SW 1271 (cell line): ENCODE measurements at regions not wholly inside any gene's neighbourhood (a gene's known extent, or its start where the extent isn't known, plus 50 kb on each side); places are given as distances from the start of the nearest gene placed in this dataset.
"Not testable (repeated sequence)": the region's sequence is repeated elsewhere in the genome, so short reads cannot be mapped to it uniquely, and the experiment has no call there.

Experiments
- DNase-seq, 2 experiments: peaks; one replicate each; lab custom pipeline; 2025; lab: John Stamatoyannopoulos, UW

DNA sequence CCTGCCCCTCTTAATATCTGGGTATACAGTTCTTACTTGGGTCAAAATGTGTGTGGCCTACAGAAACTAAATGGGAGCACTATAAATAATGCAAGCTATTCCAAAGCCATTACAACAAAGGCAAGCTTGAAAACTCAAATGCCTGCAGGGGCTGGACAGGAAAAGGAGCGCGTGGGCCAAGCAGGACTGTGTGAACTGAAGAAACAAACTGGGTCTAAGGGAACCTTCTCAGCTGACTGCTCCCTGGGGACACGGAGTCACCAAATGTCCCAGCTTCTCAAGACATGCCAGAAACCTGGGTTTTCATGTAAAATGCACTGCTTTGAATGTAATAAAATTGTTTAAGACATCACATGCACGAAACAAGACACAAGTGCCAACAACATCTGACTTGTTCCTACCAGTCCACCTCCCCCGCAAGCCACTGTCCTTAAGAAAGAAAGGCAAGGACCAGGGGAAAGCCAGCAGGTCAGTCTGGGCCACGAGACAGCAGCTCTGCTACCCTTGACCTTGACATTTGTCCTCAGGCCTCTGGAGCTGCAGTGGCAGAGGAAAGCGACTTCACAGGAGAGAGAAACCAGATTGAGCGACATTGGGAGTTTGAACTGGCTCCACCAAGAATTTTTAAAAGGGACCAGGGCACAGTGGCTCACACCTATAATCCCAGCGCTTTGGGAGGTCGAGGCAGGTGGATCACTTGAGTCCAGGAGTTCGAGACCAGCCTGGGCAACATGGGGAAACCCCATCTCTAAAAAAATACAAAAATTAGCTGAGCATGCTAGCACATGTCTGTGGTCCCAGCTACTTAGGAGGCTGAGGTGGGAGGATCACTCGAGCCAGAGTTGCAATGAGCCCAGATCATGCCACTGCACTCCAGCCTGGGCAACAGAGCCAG, 89.7 kb upstream of the SH3BP4 start:
- DNase-seq, result no peak

DNA sequence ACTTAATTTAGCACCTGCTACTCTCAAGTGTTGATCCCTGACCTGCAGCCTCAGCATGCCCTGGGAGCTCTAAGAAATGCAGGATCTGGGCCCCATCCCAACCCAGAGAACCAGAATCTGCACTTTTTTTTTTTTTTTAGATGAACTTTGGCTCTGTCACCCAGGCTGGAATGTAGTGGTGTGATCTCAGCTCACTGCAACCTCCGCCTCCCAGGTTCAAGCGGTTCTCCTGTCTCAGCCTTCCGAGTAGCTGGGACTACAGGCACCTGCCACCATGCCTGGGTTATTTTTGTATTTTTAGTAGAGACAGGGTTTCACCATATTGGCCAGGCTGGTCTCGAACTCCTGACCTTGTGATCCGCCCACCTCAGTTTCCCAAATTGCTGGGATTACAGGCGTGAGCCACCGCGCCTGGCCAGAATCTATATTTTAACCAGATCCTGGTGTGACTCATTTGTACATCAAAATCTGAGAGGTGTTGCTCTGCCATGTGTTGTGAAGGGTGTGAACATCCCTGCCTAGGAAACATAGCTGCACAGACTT, 92.4 kb upstream of the SH3BP4 start:
- DNase-seq, result not testable (repeated sequence)

DNA sequence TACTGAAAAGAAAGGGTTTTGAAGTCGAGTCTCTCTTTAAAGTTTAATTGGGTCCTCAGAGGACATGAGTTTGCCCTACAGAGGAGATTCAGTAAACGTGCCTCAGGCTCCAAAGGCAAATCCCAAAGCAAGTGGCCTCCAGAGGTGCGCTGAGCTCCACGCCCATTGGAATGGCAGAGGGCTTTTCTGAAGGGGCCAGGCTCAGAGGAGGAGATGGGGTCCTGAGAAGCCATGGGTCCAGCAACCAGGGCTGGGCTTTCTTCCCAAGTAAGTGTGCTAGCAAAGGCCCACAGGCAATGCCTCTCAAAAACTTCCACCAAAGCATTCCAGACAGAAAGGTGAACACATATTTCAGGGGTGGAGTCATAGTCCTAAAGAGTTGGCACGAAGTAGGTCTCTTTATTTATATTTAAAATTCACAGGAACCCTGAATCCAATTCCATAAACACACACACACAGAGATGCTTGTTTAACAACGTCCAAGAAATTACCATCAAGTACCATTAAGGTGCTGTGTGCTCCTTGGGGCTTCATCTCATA, 93.0 kb upstream of the SH3BP4 start:
- no peak for DNase-seq

DNA sequence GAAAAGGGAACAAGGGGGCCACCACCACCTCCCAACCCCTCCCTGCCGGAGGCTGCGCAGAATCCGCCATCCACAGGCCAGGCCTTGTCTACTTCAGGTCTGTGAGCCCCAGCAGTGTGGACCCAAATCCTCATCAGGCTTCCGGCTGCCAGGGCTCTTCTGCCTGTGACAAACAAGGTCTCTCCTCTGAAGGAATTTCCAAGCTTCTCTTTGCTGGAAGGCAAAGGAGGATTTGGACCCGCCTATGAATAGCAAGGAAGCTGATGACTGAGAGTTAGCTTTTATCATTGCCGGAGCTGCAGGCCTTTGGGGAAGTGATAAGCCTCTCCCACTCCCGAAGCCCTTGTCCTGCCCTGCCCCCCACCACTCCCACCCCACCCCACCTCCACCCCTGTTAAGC, 93.7 kb upstream of the SH3BP4 start:
- DNase-seq, result no peak

DNA sequence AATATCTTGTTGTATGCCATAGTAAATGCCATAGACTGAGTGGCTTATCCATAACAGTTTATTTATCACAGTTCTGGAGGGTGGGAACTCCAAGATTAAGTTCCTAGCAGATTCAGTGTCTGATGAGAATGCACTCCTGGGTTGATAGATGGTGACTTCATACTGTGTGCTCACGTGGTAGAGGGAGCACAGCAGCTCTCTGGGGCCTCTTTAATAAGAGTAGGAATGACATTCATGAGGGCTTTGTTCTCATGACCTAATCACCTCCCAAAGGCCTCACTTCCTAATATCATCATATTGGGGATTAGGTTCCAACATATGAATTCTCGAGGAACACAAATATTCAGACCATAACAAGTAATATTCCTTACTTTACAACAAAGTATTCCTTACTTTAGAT, 98.1 kb upstream of the SH3BP4 start:
- DNase-seq, result no peak

DNA sequence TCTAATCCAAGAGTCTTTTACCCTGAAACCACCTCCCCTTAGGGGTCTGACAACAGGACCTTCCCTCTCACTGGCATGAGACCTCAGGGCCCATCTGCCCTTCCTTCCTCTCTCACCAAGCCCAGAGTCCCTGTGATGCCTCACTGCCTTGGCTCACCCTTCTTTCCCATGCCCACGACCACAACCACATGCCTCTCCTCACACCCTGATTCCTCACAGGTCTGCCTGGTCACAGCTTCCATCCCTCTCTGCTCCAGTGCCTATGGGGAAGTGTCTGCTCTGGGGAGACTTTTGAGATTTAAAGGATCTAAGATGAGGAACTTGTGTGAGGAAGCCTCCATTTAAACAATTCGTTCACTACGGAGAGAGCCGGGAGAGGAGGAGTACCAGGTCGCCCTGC, 98.9 kb upstream of the SH3BP4 start:
- DNase-seq, result no peak

DNA sequence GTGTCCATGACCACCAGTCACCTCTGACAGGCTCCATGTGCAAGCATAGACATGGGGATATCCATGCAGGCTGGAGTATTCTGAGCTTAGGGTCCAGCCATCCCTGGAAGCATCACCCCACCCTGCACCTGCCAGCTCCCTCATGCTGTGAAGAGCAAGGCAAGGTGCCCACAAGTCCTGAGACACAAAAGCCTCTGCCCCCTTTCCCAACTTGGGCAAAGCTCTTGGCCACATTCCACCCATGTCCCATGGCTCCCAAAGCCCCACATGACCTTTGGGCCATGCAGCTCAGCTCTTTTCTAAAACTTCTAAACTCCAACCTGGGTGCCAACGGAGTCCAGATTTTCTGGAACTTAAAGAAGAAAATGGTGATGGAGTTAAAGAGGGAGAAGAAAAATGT, 99.8 kb upstream of the SH3BP4 start:
- DNase-seq, result no peak

DNA sequence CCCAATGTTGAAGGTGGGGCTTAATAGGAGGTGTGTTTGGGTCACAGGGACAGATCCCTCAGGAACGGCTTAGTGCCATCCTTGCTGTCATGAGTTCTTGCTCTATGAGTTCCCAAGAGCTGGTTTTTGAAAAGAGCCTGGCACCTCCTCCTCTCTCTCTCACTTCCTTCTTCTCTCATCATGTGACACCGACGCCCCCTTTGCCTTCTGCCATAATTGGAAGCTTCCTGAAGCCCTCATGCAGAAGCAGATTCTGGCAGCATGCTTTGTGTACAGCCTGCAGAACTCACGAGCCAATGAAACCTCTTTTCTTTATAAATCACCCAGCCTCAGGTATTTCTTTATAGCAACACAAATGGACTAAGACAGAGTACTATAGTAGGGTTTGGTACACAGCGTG, 100.4 kb upstream of the SH3BP4 start:
- no peak for DNase-seq

DNA sequence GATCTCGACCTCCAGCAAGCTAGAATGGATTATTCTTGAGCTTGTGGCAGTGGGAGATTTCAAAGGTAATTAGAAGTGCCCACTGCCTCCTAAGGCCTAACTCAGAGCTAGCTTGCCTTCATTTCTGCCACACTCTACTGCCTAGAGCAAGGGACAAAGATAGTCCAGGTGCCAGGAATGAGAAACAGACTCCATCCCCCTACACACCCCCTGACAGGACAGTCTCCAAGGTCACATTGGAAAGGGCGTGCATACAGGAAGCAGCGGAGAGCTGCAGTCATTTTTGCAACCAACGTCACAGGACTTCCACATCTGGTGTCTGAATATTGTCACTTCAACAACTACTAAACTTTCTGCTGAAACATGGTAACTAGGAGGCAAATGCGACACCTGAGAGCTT, 101.0 kb upstream of the SH3BP4 start:
- DNase-seq, result no peak

DNA sequence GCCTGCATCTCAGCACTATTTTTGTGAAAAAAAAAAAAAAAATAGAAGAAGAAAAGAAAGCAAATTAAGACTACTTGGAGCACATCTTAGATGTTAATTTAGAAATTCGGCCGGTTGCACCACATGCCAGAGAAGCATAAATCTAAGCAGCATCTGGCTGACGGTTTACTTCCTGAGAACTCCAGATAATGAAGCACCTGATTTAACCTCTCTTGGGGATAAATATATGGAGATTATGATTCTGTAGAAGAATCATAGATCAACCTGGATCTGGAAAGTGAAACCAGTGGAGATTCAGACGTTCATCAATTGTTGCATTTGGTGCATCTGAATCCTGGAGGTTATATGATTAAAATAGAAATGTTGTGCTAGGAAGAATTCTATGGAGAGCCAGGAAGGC, 102.1 kb upstream of the SH3BP4 start:
- no peak for DNase-seq

DNA sequence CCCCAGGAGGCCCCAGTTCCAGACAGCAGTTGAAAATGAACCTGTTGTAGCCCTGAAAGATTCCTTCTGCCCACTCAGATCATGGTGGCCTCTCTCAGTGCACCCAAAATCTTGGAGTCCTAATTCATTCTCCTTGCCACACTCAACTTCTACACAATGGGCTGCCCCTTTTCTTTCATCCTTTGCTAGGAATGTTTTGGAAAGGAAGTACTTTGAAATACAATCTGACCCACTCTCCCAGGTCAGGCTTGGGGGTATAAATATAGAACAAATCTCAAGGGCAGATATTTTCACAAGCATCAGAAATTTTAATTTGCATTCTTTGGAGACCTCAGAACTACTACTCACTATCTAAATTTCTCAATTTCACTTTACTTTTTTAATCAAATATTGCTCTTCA, 103.2 kb upstream of the SH3BP4 start:
- DNase-seq, result no peak

DNA sequence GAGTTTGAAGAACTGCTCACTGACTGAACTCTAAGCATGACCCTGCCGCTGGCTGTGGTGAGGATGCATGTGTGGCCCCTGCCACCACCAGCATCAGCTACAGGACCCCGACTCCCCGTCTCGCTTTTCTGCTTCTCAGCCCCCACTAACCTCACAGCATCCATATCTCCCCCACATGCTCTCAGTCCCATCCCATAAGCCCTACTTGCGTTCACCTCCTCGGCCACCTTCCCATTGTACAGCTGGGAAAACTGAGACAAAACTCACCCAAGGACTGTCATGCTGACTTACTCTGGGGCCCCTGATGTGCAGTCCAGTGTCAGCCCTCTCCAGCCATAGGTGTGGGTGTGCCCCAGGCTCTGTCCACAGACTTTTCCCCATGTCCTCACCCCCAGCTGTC, 104.2 kb upstream of the SH3BP4 start:
- DNase-seq, result no peak

DNA sequence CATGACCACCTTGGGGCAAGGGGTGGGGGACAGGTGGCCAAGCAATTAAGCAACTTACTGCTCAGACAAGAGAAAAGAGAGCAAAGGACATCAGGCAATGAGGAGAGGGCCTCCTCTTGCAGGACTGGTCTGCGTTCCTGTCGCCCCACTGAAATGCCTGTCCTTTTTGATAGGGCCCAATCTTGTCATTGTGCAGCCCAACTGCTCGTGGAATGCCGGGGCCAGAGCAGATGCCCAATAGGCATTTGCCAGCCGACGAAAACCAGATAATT, 104.5 kb upstream of the SH3BP4 start:
- no peak for DNase-seq

DNA sequence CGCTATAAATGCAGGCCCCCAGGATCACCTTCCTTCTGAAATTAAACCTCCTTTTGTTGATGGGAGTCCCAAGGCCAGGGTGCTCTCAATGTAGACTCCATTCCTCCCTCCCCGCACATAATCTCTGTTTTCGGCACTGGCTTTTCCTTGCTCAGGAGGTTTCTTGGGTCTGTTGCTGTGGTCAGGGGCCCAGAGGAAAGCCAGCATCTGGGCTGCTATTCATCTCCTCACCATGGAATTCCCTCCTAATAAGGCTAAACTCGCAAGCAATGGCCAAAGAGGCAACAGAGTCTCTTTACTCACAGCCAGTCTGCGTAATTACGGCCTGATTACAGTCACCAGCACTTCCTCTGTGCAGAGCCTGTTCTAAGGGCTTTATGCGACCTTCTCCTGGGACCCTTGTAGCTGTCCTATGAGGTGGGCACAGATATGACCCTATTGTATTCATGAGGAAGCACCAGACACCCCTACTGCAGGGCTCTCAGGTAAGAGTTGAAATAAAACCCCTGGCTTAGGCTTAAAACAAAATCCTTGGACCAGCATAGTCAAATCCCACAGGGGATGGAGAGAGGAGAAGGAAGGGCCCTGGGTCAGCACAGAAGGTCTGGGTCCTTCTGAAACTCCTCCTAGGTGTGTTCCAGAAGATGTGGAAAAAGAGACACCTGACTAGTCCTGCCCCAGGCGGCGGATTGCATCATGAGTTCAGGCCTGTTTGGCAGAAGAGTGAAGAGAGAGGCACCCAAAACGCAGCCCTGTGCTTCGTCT, 105.0 kb upstream of the SH3BP4 start:
- no peak for DNase-seq

DNA sequence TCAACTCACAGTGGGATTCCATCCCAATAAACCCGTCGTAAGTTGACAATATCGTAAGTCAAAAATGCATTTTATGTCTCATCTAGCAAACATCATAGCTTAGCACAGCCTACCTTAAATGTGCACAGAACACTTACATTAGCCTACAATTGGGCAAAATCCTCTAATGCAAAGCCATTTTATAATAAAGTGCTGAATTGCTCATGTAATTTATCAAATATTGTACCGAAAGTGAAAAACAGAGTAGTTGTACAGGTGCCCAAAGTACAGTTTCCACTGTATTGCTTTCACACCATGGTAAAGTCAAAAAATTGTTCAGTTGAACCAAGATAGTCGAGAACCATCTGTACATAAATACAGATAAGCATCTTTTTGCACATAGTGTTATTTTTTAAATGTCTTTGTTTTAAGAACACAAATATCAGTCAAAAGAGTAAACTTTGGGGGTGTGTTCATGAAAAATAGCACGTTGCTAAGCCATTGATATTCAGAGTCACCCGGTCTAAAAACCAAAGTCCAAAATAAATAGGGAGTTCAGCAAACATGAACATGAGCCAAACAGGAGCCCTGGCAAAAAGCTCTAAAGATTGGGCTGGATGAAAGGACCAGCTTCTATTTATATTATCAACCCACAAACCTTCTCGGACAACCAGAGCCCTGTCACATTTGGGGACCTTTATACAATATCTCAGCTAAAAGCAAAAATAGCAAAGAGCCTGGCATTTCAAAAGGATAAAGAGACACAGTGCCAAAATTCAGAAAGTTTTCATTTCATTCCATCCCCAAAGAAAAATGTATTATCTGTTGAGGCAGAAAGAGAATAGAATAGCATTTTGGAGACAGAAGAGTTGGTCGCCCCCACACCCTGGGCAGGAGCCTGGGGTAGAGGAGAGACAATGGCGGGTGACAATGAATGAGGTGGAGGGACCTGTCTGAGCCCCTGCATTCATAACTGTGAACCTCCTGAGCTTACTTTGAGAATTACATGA, 105.9 kb upstream of the SH3BP4 start:
- DNase-seq, result no peak

DNA sequence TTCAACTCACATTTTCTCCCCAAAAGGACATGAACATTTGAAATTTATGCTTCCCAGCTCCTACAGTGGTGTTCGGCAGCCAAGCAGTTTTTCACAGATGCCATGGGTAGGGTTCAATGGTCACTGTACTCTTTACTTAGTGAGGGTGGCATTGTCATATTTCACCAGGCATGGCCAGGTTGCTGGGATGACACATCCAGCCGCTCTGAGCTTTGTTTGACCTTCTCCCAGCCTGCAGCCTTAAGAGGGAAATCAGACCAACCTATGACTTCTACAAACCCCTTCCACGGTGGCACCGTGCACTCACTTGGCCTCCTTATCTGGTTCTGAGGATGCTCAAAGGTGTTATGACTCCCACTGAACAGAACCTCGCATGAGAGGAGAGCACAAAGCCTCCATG, 108.4 kb upstream of the SH3BP4 start:
- no peak for DNase-seq

DNA sequence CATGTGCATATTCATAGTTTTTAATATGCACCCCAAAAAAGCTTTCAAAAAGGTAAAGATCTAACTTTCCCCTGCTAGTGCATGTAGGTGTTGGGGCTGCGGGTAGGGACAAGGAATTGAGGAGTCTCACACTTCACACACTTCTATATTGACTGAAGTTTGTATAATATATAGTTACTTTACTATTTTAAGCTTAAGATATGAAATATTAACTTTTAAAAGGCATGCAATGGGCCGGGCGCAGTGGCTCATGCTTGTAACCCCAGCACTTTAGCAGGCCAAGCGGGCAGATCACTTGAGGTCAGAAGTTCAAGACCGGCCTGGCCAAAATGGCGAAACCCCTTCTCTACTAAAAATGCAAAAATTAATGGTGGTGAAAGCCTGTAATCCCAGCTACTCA, 109.1 kb upstream of the SH3BP4 start:
- DNase-seq, result no peak

DNA sequence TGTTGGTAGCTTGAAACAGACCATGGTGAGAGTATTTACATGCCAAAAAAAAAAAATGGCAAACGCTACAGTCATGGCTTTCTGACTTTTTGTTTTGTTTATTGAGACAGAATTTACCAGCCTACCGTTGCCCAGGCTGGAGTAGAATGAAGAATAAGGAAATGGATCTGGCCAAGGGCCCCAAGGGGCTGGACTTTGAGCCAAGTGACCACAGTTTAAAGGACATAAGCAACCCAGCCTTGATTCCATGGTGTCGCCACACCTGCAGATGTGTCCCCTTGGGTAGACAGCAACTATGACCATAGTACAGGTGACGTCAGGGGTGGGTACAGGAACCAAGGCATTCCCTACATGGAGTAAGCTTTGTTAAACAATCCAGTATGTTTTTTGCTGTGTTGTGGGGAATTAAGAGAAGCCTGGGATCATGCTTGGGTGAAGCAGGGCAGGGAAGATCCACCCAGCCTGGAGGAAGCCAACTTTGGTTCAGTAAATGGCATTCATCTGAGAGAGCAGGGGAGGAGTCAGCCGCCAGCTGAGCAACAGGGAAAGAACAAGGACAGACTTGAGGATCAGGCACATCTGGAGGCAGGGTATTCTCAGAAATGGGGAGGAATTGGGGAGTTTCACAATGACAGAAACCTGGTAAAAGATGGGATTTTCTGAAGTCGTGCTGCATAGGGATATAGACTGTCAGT, 110.3 kb upstream of the SH3BP4 start:
- no peak for DNase-seq

DNA sequence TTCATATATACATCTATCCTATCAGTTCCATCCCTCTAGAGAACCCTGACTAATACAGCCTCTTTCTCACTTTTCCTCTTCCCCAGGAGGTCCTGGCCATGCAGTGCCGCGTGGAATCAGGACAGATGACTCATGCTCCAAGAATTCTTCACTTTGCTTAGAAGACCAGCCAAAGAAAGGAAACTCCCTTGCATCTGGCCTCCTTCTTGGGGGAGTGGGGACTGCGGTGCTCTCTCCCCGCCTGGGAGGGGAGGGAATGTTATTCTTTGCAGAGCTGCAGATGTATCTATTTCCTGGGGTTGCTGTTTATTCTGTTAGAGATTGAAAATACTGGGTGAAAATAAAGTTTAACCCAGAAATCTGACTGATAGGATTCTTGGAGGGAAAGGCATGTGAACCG, 111.5 kb upstream of the SH3BP4 start:
- peak; percentile 50 to 88 for DNase-seq

DNA sequence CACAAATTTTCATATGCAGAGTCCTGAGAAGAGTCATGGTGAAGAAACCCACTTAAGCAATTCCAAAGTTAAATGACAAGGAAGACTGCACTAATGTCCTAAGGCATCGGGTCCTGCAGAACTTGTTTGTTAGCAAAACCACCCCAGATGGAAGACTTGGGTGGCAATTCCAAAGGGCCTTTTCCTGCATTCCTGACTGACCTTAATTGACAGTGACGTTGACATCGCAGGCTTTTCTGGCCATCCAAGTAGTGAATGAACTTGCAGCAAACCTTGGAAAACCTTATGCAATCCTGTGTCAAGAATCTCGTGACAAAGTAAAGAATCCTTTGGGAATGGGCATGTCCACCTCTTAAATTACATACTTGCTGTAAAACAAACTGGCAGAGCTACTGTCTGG, 112.5 kb upstream of the SH3BP4 start:
- DNase-seq, result no peak

DNA sequence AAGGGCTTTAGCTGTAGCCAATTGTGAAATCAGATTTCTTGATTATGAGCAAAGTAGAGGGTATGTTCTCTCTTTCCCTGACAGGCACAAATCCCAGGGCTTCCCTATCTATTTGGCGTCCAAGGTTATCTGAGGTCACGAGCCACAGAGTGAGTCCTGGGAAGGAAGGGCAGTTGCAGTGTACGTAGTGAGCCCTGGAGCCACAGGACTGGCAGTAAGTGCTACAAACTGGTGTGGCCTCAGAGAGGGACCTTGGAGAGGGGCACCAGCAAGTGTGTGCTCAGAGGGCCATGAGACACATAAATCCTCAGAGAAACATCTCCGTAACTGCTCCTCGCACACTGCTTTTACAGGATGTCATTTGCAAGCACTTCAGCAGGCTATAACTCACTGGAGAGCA, 115.5 kb upstream of the SH3BP4 start:
- no peak for DNase-seq
